GM18909 (cell line): ENCODE measurements at regions not wholly inside any gene's neighbourhood (a gene's known extent, or its start where the extent isn't known, plus 50 kb on each side); places are given as distances from the start of the nearest gene placed in this dataset.

Experiments
- ATAC-seq: cut with Tn5 transposase; IDR thresholded peaks from one replicate; pipeline ENCODE4 v1.9.1; 2021; ENCODE audit warnings: mild to moderate bottlenecking; ENCODE audit not compliant: unreplicated experiment, poor library complexity

DNA sequence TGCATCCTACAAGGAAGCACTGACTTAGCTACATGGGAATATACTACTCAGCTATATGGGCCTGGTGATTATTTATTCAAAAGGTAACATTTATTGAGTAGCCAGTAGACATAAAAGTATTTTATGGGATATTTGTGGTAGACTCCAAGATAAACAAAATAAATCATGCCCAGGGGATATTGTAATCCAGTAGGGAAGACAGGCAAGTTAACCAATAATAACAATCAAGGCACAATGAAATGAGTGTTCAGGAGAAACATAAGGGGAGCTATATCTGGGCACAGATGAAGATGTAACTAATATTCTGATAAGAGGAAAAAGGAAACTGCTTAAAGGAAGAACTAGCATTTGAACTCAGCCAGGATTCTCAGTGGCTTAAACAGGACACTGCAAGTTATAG is 161.4 kb upstream of the MTNR1B start:
- no peak for ATAC-seq

DNA sequence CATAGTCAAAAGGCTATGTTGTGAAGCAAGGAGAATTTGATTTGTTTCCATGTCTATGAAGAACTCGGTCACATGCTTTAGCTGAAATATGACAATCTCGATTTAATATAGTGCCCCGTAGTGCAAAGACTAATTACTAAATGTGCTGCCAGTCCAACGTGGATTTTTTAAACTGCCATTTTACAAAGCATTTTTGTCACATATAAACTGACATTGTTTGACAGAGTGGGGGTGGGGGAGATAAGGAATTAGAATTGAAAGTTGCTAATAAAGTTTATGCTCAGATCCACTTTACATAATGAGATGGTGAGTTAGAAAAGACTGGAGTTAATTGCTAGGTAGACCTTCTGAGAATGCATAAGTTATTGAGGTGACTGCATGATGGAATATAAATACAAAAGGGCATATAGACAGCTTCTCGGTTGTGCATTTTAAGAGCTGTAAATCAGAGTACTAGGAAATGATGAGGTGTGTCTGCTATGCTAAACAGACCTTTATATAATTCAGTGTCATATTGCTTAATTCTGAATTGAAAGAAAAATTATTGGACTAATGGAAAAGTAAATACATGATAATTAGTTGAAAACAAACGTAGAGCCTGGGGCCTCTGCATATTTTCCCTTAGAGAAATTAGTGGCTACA is 158.9 kb upstream of the MTNR1B start:
- no peak for ATAC-seq

DNA sequence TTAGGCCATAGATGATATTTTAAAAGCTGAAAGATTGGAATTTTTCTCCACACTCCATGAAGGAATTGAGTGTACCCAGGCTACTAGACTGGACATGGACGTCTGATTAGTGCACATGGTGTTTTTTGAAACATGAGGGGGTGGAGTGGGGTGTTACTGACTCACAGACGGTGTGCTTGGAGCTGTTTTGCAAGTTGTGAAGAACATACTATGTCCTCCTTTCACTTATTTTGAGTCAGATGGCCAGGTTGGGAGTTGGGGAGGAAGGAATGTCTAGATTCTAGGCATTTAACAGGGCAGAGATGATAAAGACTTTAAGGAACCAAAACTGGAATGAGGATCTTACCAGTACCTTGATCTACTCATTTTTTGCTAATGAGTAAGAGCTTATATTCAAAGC is 158.1 kb upstream of the MTNR1B start:
- no peak for ATAC-seq

DNA sequence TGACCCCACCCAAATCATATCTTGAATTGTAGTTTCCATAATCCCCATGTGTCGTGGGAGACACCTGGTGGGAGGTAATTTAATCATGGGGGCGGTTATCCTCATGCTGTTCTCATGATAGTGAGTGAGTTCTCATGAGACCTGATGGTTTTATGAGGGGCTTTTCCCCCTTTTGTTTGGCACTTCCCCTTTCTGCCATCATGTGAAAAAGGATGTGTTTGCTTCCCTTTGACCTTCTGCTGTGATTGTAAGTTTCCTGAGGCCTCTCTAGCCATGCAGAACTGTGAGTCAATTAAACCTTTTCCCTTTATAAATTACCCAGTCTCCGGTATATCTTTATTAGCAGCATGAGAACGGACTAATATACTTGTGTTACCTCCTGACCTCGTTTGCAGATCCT is 156.6 kb upstream of the MTNR1B start:
- ATAC-seq: no peak

DNA sequence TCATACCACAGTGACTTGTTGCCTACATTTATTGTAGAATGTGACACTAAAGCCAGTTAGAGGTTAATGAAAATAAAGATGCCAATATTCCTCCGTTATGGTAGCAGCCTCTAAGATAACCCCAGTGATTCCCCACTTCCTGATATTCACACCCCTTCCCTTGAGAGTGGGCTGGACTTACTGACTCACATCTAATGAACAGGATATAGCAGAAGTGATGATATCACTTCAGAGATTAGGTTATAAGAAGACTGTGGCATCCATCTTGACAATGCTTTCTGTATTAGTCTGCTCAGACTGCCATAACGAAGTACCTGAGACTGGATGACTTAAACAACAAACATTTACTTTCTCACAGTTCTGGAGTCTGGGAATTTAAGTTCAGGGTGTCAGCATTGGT is 149.6 kb upstream of the MTNR1B start:
- ATAC-seq: no peak

DNA sequence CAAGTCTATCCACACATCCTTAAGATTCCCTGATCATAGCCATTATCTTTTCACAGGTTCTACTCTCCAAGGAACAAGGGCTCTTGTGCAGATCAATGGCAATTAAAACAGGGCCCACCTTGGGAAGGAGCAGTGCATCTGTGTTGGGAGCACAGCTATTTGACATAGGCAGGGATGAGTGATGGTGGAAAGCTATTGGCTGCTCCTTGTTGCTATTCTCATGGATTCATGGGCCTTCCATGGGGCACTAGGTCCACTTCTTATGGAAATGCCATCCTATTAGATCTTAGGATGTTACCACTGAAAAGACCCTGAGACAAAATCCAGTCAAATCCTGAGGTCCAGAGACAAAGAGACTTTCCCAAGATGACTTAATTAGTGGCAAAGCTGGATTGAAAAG is 148.6 kb upstream of the MTNR1B start:
- ATAC-seq: no peak

DNA sequence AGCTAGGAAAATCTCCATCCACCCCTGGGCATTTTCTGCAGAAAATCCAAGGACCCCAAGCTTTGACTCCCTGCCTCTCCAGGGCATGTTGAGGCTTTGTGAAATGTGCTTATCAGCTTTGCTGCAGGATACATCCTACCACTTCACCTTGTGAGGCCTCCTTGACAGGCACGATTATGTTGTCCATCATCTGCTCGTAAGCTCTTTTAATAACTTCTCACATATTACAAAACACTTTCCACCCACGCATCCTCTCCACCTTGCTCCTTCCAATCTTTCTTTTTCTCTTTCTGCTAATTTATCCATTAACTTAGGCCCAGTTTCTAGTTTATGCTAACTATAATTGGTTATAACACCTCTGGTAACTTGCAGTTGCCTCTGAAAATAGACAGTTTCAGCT is 147.0 kb upstream of the MTNR1B start:
- ATAC-seq: no peak

DNA sequence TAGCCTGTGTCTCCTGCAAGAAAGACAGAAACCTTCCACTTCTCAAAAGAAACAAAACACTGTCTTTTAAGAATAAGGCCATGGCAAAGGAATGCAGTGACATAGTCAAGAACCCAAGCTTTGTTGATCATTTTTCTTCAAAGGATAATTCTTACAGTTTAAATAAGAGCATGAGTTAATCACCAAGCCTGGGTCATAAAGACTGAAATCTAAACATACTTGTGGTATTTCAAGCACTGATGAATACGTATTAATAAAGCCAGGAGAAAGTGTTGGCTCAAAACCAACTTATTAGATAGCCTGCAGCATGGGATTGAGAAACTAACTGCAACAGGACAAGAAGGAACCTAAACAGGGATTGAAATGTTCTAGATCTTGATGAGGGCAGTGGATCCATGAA is 143.3 kb upstream of the MTNR1B start:
- ATAC-seq: no peak

DNA sequence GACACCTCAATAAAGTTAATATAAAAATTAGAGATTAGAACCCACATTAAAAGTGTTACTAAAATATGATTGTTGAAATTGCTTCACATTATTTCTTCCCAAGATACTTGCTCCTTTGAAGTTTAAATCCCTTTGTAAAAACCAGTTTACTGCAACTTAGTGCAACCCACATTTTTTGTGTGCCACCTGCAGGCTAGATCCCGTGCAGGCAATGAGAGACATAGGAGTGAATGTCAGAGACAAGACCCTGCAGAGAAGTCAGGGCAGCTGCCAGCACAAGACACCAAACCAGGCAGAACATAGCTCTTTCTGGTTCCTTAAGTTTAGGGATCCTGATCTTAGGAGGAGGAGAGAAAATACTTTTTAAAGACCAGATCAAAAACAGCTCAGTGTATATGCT is 142.8 kb upstream of the MTNR1B start:
- no peak for ATAC-seq

DNA sequence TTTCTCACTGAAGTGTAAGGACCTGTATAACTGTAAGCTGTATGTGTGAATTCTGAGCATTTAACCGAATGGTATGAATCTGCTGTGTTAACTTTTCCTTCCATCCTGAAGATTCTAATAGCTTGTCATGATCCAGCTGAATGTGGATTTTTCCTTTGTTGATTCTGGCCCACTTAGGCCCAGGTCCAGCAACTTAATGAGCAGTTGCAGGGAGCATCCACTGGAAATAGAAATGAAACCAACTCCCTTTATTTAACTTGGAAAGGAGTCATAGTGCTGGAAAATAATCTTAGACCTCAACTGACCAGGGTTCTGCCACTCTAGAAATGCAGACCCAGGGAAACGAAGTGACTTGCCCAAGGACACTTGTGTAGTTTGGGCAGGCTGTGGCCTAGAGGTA is 142.3 kb upstream of the MTNR1B start:
- ATAC-seq: no peak

DNA sequence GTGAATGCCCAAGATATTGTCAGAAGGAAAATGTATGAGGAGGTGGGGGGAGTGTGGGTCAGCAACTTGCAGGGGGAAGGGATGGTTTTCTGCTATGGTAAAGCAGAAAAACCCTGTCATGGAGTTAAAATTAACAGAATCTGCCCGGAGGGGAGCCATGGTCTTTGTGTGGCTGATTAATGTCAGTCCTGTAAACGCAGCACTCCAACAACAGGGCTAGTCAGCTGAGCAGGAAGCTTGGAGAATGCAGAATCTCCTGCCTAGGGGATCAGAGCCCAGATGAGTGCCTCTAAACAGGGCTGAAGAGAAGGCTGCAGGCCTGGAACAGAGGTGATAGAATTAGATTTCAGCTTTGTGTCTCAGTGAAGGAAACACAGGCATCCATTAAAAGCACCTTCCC is 140.9 kb upstream of the MTNR1B start:
- no peak for ATAC-seq

DNA sequence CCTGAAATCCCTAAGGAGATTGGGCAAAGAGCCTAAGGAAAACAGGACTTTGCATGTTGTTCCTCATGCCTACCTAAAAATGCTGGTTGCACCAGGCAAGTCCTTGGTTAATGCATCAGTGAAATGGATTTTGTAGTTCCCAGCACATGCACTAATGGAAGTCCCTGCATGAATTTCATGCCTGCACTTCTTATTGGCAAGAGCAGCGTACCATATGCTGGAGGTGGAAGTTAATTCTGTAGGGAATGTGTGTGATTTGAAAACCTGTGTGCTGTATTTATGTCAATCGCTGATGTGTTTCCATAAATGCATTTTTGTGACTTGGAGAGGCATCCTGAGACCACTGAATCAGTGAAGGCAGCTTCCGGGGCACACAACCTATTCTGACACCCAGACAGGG is 140.3 kb upstream of the MTNR1B start:
- no peak for ATAC-seq

DNA sequence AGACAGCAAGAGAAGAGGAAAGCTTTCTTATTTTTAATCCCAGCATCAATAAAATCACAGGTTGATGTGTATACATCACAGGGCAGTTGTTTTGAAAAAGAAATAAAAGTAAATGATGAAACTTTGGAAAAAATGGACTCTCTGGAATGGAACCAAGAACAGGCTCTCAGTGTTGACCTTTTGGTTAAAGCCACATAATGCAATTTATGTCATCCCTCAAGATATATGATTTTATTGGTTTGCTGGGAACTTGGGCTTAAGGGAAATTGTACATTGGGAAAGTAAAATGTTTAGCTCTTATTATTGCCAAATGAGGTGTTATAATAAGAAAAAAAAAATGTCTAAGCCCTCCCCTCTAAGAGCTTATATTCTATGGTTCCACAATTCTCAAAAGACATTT is 139.8 kb upstream of the MTNR1B start:
- no peak for ATAC-seq

DNA sequence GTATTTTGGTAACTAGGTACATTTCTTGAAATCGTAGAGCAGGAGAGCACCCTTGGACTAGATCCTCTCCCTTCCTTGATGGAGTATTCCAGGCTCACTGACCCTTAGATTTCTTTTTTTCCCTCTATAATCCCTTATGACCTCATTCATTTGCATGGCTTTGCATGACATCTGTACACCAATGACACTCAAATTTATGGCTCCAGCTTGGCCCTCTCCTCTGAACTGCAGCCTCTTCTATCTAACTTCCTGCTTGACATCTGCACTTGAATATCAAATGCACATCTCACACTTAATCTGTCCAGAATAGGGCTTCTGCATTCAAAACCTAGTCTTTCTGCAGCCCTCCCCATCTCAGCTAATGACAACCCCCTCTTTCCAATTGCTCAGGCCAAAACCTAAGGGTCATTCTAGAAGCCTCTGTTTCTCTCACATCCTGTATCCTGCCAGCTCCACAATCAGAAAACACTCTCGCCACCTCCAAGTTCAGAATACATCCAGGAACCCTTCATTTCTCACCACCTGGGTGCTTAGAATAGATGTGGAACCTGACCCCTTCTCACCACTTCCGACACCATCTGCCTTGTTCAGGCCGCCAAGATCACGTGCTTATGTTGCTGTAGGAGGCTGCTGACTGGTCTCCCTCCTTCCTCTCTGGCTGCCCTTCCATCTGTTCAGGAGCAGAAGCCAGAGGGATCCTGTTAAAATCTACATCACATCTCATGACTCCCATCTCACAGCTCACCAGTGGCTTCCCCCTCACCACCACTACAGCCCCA is 138.9 kb upstream of the MTNR1B start:
- peak; percentile 56 for ATAC-seq

DNA sequence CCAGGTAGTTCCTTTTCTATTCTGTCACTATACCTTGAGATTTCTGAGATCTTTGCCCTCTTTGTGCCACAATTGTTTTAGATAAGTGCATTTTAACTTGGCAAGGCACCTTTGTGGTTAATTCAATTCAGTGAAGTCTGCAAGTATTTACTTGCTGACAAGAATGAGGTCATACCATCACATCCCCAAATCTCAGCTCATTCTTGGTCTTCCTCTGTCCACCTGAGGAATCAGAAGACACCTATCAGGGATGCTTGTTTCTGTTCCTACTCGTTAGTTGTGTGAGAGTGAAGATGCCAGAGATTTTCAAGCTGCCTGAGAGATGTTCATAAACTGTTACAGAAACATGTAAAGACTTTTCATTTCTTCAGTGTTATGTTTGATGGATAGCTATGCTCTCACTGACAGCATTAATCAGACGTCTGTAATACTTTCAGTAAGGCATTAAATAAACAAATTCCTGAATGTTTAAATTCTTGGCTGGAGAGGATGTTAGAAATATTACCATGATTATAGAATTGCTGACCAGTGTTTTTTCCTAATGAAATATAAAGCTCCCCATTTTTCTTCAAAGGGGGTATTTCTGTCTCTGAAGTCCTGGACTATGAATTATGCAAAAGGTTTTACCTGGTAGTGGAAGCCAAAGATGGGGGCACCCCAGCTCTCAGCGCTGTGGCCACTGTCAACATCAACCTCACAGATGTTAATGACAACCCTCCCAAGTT is 135.0 kb upstream of the MTNR1B start:
- ATAC-seq: no peak

DNA sequence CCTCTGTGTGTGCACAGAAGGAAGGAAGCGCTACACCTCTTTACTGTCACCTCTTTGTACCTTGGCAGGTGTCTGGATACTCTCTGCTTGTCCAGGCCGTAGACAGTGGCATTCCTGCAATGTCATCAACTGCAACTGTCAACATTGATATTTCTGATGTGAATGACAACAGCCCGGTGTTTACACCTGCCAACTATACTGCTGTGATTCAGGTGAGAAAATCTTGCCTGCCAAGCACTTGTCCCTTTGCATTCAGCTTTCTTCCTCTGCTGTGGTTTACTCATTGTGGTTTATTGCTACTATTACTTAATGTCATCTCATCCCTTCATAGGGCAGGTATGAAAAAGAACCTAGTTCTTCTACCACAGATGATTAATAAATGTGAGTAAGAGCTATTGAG is 131.9 kb upstream of the MTNR1B start:
- no peak for ATAC-seq

DNA sequence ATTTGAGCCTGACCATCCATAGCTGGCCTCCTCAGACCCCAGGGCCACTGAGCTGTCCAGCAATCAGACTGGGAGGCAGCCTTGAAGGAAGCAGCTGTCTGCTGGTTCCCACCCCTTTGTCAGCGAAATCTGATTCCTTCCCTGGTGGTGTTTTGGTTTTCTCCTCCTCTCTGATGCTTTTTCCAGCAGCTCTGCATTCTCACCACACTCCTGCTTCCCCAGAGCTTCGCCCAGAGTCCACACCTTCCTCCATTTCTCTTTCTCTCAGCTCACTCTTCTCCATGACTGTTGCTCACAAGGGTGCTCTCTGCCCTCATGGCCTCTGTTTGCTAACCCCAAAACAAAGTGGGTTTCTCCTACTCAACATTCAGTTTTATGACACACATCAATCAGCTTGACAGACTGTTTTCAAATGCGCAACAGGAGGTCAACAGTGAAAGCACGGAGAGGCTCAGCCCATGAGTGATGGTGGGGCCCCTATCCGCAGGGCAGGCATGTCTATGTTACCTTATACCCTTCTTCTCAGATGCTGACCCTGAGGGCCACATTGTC is 130.6 kb upstream of the MTNR1B start:
- ATAC-seq: no peak

DNA sequence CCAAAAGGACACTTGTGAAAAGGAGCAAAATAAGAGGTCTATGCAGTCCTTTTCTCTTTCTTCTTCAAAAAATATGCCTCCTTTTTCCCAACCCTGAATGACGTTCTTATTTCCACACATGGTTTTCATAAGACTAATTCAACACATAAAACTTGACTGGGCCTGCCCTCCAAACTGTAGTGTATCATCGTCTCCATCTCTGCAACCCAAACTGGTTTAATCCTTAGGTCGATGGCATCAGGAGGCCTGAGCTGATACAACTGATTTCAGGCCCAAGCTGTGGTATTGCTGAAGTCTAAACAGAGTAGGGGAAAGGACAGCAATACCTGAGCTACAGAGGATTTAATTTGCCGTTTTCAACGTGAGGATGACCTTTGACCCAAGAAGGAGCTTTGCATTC is 130.0 kb upstream of the MTNR1B start:
- ATAC-seq: no peak

DNA sequence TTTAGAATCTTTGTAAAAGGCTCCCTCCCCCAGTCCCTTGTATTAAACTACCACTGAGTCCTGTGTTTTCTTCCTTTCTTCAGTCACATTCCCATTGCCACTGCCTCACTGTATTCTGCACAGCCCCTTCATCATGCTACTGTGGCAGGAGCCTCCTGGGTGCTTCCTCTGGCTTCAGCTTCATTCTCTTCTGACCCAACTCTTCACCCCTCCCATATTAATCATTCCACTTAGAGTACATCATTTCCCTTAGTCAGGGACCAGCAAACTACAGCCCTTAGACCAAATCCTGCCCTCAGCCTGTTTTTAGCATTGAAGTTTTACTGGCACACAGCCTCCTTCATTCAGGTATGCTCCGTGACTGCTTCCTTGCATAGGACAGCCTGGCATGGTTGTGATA is 127.7 kb upstream of the MTNR1B start:
- ATAC-seq: no peak

DNA sequence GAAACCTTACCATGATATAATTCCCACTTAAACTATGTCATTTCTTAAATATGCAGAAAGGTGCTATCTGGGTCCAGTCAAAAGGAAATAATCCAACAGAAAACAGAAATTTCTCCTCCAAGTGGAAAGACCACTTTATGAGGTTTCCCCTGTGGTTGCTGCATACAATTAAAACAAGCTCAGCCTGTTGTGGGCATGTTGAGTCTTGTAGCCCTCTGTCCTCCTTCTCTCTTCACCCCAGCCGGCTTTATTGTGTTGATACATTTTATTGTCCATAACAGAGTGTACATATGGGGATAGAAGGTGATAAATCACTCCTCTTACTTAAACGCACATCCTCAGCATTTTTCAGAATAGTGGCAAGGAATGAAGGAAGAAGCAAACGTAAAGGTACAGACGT is 126.0 kb upstream of the MTNR1B start:
- no peak for ATAC-seq

DNA sequence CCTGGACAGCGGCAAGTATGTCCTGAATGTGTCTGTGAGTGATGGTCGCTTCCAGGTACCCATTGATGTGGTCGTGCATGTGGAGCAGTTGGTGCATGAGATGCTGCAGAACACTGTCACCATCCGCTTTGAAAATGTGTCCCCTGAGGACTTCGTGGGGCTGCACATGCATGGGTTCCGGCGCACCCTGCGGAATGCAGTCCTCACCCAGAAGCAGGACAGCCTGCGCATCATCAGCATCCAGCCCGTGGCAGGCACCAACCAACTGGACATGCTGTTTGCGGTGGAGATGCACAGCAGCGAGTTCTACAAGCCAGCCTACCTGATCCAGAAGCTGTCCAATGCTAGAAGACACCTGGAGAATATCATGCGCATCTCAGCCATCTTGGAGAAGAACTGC is 125.3 kb upstream of the MTNR1B start:
- ATAC-seq: no peak
